HG02678 (cell line): ENCODE measurements at regions not wholly inside any gene's neighbourhood (a gene's known extent, or its start where the extent isn't known, plus 50 kb on each side); places are given as distances from the start of the nearest gene placed in this dataset.

ENCODE experiments used
- ATAC-seq: cut with Tn5 transposase; IDR thresholded peaks from one replicate; pipeline ENCODE4 v1.9.1; 2021; ENCODE audit warnings: mild to moderate bottlenecking, moderate library complexity; ENCODE audit not compliant: unreplicated experiment

DNA sequence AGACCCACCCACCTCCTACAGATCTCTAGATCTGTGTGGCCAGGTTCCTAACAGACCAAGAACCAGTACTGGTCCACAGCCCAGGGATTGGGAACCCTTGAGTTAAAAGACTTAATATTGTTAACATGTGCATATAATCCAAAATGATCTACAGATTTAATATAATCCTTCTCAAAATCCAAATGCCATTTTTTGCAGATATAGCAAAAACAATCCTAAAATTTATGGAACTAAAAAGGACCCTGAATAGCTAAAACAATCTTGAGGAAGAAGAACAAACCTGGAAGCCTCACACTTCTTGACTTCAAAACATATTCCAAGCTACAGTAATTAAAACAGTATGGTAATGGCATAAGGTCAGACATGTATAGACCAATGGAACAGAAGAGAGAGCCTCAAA, 206.9 kb upstream of the SIX2 start:
- no peak for ATAC-seq

DNA sequence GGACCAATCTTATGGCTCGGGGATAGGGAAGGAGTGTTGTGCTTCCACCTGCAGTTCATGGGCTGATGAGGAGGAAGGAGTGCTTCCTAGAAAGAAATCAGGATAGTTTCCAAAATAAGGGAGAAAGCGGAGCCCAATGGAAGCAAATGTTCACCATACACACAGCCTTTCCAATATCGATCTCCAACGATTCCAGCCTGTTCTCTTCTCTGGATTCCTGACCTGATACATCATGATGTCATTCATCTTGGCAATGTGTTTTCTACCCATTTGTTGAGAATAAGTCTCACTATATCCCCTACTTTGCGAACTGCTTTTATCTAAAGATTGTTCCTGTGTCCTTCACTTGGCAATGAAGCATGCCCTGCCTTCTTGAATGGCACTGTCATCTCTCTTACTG, 205.3 kb upstream of the SIX2 start:
- ATAC-seq, result no peak

- ATAC-seq, result no peak
Observed at GRCh38 chr2:45212953-45213635, 203.8 kb upstream of the SIX2 start.

- no peak for ATAC-seq
Observed at GRCh38 chr2:45211636-45212035, 202.4 kb upstream of the SIX2 start.

GRCh38 chr2:45210462-45211195, 201.4 kb upstream of the SIX2 start:
- no peak for ATAC-seq

DNA sequence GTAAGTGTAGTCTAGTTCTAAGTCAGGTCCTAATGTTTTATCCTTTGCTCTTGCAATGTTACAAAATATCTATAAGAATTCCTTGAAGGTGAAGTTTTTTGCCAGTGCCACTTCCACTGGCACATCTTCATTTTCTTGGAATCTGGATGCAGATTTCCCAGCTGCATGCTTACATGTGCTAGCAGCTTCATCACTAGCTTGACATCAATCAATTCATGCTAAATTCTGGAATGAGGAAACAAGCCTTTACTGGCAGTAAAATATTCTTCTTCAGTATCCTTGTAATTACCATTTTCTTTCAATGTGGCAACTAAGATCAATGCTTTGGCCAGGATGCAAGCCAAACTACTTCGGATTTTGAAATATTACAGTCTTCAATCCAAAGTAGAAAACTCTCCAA, 200.6 kb upstream of the SIX2 start:
- ATAC-seq, result no peak

DNA sequence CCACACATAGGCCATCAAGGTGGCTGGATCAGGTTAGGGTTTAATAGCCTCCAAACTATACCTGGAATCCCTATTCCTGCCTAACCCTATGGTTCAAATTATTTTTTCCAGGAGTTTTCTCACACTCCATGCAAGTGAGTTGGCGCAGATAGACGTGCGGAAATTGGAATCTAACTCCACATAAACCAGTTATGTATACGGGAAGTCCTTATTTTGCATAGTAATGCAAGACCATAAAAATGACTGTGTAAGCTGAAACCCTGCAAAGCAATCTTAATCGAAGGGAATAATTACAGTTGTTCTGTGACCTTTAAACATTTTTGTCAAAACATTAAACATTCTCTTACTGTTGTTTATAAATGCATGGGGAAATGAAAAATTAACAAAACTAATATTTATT, 200.1 kb upstream of the SIX2 start:
- ATAC-seq, result no peak

DNA sequence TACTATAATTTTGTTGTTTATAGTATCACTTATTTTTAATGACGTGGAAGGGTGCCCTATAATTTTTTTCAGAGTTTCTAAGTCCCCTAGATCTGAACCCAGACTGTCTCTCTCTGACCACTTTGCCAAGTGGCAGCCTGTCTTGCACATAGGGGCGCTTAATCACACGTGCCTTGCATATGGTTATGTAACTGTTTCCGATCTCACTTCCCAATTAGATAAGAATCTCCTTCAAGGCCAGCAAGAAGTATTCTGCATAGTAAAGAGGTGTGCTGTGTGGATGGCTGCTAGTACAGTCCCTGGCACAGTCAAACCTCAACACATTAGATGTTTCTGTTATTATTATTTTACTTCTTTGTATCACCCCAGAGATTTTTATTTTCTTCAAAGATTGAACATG, 197.8 kb upstream of the SIX2 start:
- no peak for ATAC-seq

- ATAC-seq, result no peak
Observed at GRCh38 chr2:45205985-45206384, 196.7 kb upstream of the SIX2 start.

GRCh38 chr2:45205480-45205879, 196.2 kb upstream of the SIX2 start:
- ATAC-seq, result no peak

- ATAC-seq, result no peak
Observed at GRCh38 chr2:45203400-45203799, 194.1 kb upstream of the SIX2 start.

- ATAC-seq, result no peak
Observed at GRCh38 chr2:45199973-45200372, 190.7 kb upstream of the SIX2 start.

DNA sequence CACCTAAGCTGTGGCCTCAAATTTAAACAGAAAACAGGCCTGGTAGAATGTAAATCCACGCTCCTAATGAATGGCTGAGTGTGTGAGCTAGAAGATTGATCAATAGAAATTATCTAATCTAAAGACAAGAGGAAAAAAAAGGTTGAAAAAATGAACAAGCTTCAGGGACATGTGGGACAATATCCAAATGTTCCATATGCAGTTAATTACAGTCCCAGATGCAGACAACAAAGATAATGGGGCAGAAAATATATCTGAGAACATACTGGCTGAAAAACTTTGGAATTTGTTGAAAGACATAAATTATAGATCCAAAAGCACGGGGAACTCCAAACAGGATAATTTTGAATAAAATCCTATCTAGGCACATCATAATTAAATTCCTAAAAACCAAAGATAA, 186.7 kb upstream of the SIX2 start:
- ATAC-seq, result no peak

- no peak for ATAC-seq
Observed at GRCh38 chr2:45194596-45194995, 185.3 kb upstream of the SIX2 start.

DNA sequence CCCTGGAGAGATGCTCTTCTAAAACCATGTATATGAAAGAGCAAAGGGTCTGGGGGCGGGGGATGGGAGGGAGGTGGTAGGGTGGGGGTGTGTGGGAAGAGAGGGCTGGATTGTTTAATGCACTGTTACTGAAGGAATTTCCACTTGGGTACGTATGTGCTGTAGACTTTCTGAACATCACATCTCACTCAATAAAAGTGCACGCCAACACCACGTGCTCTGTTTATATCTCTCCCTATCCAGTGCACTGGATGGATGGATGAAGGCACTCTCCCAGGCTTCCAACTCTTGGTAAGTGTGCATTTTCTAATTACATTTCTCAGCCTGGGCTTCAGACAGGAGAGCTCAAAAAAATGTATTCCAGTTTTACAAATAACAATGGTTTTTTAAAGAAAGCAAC, 184.3 kb upstream of the SIX2 start:
- no peak for ATAC-seq

DNA sequence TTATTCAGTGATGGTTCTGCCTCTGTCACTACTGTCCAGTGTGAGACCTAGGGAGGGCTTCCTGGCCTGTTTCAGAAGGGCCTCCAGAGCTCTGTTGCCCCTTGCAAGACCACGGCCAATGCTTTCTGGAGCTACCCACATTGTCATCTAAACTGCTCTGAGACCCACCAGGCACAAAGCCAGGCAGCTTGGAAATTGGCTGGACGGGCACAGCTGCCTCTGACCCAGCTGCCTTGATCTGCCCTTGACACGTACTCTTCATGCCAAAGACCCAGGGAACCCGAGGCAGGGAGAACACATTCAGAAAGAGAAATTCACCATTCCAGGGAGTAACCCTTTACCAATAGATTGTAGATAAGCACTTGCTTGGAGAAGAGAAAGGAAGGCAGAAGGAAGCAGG, 183.7 kb upstream of the SIX2 start:
- no peak for ATAC-seq

DNA sequence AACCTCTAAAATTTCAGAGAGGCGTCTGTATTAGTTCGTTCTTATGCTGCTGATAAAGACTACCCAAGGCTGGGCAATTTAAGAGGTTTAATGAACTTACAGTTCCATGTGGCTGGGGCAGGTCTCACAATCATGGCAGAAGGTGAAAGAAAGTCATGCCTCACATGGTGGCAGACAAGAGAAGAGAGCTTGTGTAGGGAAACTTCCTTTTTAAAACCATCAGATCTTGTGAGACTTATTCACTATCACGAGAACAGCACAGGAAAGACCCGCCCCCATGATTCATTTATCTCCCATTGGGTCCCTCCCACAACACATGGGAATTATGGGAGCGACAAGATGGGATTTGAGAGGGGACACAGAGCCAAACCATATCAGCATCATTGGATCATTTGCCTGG, 183.2 kb upstream of the SIX2 start:
- ATAC-seq, result no peak

DNA sequence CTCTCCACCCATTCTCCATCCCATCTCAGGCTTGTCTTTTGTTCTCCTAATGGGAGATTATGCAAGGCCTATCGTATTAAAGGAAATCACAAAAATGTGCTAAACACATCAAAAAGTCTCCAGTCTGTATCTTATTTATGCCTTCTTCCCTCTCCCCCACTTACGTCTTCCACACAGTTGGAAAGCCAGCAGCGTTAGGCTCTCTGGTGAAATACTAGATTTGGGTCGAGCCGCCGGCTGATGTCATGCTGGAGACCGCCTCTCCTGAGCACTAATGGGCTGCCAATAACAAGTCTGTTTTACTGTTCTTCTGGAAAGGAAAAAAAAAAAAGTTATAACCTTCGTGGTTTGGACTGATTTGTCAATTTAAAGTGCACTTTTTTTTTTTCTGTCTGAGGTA, 182.7 kb upstream of the SIX2 start:
- no peak for ATAC-seq

- ATAC-seq, result no peak
Observed at GRCh38 chr2:45191146-45191863, 182.1 kb upstream of the SIX2 start.

DNA sequence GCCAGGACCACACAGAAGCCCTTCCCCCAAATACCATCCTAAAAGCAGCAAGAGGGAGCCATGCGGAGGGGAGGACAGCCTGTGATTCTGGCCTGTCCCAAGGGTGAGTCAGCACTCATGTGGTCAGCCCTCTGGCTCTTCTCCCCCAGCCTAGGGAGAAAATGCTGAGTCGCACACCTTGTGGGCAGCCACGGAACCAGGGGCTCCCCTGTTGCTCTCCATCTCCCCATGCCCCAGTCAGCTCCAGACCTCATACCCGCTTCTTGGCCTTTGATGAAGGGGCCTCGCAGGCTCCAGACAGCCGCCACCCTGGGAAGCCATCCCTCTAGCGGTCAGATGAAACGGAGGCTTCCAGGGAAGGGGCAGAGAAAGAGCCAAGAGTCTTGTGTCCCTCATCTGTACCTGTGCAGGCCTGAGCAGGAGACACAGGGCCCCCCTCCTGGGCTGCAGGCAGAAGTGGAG, 181.3 kb upstream of the SIX2 start:
- no peak for ATAC-seq

GRCh38 chr2:45184606-45185005, 175.4 kb upstream of the SIX2 start:
- ATAC-seq, result no peak

DNA sequence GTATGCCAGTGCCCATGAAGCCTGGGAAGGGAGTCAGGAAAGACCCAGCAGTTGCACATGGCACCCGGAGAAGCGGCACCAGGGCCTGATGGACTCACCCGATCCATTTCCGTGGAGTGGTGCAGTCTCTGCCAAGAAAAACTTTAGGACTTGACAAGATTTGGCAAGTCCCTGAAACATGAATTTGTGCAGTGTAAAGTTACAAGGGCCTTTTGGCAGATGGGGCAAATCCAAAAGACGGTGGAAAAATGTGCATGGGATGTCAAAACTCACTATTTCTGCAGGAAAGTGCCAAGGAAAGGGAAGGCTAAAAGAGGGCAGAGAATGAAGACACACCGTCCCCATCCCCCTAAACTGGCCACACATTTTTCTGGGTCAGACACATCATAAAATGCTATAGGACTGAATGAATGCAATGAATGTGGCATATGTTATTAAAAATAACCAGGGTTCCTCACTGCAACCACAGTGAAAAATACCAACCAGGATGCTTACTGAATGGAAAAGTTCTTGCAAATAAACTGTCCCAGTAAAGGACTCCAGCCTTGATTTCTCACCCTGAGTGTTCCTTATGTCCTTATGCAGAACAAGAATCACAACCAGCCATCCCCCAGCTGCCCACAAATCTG, 173.5 kb upstream of the SIX2 start:
- no peak for ATAC-seq
